IPS-18a (cell line): ENCODE measurements at regions not wholly inside any gene's neighbourhood (a gene's known extent, or its start where the extent isn't known, plus 50 kb on each side); places are given as distances from the start of the nearest gene placed in this dataset.

ENCODE experiments used
- H3K27ac ChIP-seq: one replicate; pipeline ENCODE4 v1.5.1; 2013; ENCODE audit warnings: low read length
- H3K27me3 ChIP-seq: one replicate; pipeline ENCODE4 v1.6.1; 2013; ENCODE audit warnings: mild to moderate bottlenecking, low read length; ENCODE audit not compliant: control insufficient read depth, insufficient read depth
- H3K36me3 ChIP-seq: one replicate; pipeline ENCODE4 v1.6.1; 2013; ENCODE audit warnings: low read depth, low read length; ENCODE audit not compliant: control insufficient read depth
- H3K4me1 ChIP-seq: one replicate; pipeline ENCODE4 v1.6.1; 2013; ENCODE audit warnings: low read depth, low read length; ENCODE audit not compliant: control insufficient read depth
- H3K4me3 ChIP-seq: one replicate; pipeline ENCODE4 v1.5.1; 2013; ENCODE audit warnings: low read length
- H3K9ac ChIP-seq: one replicate; pipeline ENCODE4 v1.6.1; 2013; ENCODE audit warnings: mild to moderate bottlenecking, low read length, moderate library complexity
- H3K9me3 ChIP-seq: one replicate; pipeline ENCODE4 v1.6.1; 2013; ENCODE audit warnings: low read depth, low read length; ENCODE audit not compliant: control insufficient read depth

DNA sequence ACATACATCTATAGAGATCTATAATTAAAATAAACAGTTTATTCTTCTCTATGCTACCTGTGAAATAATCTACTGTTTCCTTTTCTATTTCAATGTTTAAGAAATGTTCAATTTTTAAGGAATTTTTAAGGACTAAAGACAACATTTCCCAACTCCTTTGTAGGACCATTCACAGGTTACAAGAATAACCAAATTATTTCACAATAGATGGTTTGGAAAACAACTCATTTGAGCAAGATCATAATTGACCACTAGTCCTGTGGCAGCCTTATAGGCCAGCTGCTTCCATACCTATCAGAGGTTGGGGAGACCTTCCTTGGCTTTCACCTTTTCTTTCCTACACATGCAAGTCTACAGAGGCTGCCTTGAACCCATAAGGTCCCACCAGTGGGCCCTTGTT is 193.7 kb downstream of the TTC39B start:
- Histone ChIP-seq H3K9me3 (no peaks in the 10 kb centered on the region), H3K27me3 (no peaks in the 10 kb centered on the region), H3K27ac (no peak overlapping the region), H3K4me1 (peaks cover 6% of the 10 kb centered on the region), H3K36me3 (no peaks in the 10 kb centered on the region), H3K9ac (no peak overlapping the region), H3K4me3 (no peak overlapping the region)

DNA sequence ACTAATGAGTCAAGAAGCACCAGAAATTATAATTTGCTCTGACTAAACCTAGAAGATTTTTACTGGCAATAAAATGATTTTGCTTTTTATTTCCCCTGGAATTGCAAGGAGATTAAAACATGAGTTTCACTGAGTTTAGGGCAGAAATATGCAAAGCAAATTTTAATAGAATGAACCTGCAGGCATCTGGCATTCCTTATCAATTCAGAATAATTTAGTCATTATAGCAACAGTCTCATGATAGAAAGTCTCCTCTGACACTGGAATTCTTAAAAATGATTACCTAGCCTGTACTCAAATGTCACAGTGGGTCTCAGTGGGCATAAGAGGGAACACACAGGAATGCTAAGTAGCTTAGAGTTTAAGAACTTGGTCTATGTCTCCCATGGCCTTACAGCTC is 195.9 kb downstream of the TTC39B start:
- no peaks in the 10 kb centered on the region for H3K9me3 ChIP-seq
- H3K36me3 ChIP-seq, result no peaks in the 10 kb centered on the region
- H3K4me1 ChIP-seq, result peaks cover 2% of the 10 kb centered on the region
- no peak overlapping the region for H3K27ac ChIP-seq
- no peaks in the 10 kb centered on the region for H3K27me3 ChIP-seq
- no peak overlapping the region for H3K9ac ChIP-seq
- no peak overlapping the region for H3K4me3 ChIP-seq

DNA sequence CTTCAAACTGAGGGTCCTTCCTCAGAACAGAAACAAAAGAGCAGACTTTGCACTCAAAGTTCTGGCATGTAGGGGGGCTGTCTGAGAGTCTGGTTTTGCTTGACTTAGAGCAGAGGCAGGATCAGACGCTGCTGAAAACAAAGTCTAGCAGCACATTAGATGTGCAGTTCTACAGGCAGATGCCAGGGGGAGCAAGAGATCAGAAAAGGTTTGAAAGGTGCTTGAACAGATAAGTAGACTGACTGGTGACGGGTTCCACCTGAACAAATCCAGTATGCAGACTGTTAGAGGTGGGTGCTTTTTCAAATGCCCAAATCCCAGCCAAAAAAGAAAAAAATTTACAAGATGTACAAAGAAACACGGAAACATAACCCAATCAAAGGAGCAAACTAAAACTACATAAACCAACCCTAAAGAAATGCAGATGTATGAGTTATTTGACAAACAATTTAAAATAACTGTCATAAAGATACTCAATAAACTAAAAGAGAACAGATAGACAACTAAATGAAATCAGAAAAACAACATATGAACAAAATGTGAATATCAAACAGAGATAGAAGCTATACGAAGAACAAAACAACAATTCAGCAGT is 194.7 kb upstream of the FREM1 start:
- no peaks in the 10 kb centered on the region for H3K4me1 ChIP-seq
- no peak overlapping the region for H3K9ac ChIP-seq
- H3K4me3 ChIP-seq, result no peak overlapping the region
- H3K36me3 ChIP-seq, result no peaks in the 10 kb centered on the region
- H3K27me3 ChIP-seq, result no peaks in the 10 kb centered on the region
- H3K9me3 ChIP-seq, result no peaks in the 10 kb centered on the region
- no peak overlapping the region for H3K27ac ChIP-seq

DNA sequence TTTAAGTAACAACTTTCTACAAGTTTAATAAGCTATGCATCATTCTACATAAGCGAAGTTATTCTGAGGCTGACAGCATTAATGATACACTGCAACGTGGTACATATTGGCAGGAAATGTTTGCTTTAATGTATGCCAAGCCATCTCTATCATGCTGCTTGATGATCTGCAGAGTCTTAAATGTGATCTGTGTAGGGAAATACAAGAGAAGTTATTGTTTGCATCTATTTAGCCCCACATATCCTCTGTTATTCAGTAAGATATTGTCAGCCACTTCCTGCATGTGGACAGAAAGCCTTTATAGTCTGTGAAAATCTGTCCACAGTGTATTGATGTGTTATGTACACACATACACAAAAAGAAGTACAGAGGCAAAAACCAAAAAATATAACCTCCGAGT is 193.1 kb upstream of the FREM1 start:
- H3K4me3 ChIP-seq, result no peak overlapping the region
- H3K9me3 ChIP-seq, result no peaks in the 10 kb centered on the region
- no peak overlapping the region for H3K27ac ChIP-seq
- H3K4me1 ChIP-seq, result no peaks in the 10 kb centered on the region
- no peaks in the 10 kb centered on the region for H3K27me3 ChIP-seq
- H3K9ac ChIP-seq, result no peak overlapping the region
- no peaks in the 10 kb centered on the region for H3K36me3 ChIP-seq

DNA sequence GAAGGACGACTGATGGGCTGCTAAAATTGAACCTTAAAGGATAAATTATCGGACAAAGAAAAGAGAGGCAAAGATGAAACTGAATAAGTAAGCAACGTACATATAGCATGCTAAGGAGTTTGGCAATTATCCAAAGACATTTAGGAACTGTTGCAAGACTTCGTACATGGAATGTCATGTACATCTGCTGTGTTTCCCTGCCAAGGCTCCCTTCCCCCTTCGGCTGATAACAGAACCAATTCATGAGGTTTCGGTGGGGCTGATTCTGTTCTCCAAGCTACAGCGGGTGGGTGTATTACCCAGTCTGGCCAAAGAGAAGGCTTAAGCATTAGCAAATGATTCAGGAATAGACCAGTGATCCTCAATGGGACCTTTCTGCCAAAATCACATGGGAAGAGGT is 190.9 kb upstream of the FREM1 start:
- H3K4me1 ChIP-seq, result no peaks in the 10 kb centered on the region
- H3K27ac ChIP-seq, result no peak overlapping the region
- no peak overlapping the region for H3K9ac ChIP-seq
- H3K36me3 ChIP-seq, result no peaks in the 10 kb centered on the region
- no peaks in the 10 kb centered on the region for H3K9me3 ChIP-seq
- no peaks in the 10 kb centered on the region for H3K27me3 ChIP-seq
- no peak overlapping the region for H3K4me3 ChIP-seq

DNA sequence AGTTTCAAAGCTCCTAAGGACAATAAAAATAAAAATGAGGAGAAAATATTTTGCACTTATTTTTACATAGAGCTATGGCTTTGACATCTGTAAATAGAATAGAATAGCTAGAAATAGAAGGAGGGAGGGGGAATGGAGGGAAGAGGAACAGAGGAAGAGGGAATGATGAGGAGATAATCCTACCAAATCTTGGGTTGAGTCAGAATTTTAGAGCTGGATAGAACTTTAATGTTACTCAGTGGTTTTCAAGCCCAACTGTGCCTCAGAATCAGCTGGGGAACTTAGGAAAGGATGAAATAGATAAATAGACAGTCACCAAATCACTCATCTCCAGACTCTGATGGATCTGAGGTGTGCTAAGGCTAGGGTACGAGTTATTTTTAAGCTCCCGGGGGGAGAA is 190.3 kb upstream of the FREM1 start:
- no peaks in the 10 kb centered on the region for H3K27me3 ChIP-seq
- no peaks in the 10 kb centered on the region for H3K9me3 ChIP-seq
- no peak overlapping the region for H3K4me3 ChIP-seq
- no peaks in the 10 kb centered on the region for H3K4me1 ChIP-seq
- H3K36me3 ChIP-seq, result no peaks in the 10 kb centered on the region
- H3K9ac ChIP-seq, result no peak overlapping the region
- no peak overlapping the region for H3K27ac ChIP-seq

DNA sequence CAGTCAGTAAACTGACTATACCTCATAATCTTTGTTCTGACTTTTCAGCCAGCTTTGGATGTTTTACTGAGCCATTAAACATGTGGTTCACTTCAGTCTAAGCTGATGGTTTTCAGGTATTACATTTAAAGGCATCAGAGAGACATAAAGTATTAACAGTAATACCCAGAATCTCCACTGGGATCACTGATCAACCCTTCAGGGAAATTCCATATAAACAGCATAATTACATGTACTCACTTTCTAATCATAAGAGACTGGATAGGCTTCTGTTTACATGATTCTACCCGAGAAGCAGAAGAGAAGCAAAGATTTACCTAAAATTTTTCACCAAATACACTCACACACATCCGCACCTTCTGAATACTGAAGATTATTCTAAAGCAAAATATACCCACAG is 186.7 kb upstream of the FREM1 start:
- no peaks in the 10 kb centered on the region for H3K4me1 ChIP-seq
- no peak overlapping the region for H3K27ac ChIP-seq
- no peak overlapping the region for H3K4me3 ChIP-seq
- no peaks in the 10 kb centered on the region for H3K27me3 ChIP-seq
- H3K36me3 ChIP-seq, result no peaks in the 10 kb centered on the region
- no peaks in the 10 kb centered on the region for H3K9me3 ChIP-seq
- H3K9ac ChIP-seq, result no peak overlapping the region

DNA sequence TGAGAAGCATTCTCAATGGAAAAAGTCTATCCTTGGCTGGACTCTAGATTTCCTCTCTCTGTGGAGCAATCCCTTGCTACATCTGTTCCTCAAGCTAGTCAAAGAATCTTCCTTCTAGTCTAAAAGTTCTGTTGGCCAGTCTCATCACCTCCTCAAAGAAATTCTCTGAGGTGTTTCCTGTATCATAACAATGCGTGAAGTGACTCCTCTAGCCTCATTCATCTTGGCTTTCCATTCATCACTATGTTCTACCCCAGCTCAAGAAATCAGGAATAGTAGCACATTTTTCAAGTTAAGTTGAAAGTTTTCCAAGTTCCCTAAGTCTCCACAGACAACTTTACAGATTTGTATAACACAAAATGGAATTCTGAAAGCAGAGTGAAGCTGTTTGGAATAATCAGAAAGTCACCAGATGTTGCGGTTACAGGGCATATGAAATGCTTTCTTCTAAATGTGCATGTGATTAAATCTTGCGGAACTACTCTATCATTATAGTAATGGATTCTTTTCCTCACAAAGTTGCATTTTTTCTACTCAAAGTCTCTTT is 176.6 kb upstream of the FREM1 start:
- Histone ChIP-seq H3K36me3 (no peaks in the 10 kb centered on the region), H3K4me1 (no peaks in the 10 kb centered on the region), H3K9ac (no peak overlapping the region), H3K9me3 (no peaks in the 10 kb centered on the region), H3K27me3 (no peaks in the 10 kb centered on the region), H3K27ac (no peak overlapping the region), H3K4me3 (no peak overlapping the region)

DNA sequence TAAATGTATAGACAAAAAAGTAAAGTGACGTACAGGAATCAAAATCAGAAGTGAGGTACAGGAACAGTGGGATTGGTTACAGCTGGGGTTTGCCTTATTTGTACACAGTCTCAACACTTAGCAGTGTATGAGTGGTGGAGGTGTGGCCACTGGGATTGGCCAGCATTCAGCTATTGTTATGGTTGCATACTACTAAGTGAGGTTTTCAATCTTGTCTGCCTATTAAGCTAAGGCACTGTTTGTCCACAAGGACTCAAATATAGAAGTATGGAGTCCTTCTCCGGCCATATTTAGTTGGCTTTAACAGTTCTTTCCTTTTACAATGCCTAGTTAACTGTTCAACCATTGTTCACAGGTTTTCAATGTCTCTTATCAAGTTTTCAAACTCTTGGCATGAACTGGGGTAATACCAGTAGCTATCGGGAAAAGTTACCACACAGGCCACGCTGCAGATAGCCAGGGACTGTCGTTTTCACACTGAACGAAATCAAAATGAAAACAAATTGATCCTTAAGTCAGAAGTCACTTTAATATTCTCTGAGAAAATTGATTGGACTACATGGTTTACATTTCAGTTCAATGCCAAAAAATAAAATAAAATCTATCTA is 176.0 kb upstream of the FREM1 start:
- Histone ChIP-seq H3K9ac (no peak overlapping the region), H3K9me3 (no peaks in the 10 kb centered on the region), H3K36me3 (no peaks in the 10 kb centered on the region), H3K27ac (no peak overlapping the region), H3K4me1 (no peaks in the 10 kb centered on the region), H3K27me3 (no peaks in the 10 kb centered on the region), H3K4me3 (no peak overlapping the region)

DNA sequence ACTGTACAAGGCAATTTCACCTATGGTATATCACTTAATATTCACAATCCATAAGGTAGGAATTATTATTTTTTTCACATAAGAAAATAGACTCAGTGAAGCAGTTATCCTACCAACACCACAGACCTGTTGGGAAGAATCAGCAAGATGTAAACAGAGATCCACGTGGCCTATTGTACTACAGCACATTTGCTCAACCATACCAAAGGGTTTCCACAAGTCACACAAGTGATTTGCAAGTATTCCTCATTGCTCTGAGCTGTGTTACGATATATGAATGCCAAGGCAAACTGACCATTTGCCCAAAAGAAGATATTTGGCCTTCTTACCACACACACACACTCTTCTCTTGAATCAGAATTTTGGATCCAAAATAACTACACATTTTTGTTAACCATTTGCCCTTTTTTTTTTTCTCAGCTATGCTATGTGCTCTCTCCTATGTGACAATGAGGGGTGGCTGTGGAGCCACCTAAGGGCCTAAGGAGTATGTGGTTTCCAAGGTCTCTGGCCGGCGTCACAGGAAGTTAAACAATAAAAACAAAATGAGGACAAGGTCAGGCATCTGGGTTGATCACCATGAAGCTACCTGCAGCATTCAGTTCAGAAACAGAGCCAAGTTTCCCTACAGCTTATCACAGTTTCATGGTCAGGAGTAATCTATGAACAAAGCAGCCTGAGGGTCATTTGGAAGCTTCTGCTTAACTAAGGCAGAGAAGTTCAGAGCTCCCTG is 171.0 kb upstream of the FREM1 start:
- Histone ChIP-seq H3K4me1 (no peaks in the 10 kb centered on the region), H3K27ac (no peak overlapping the region), H3K4me3 (no peak overlapping the region), H3K9me3 (no peaks in the 10 kb centered on the region), H3K27me3 (no peaks in the 10 kb centered on the region), H3K36me3 (no peaks in the 10 kb centered on the region), H3K9ac (no peak overlapping the region)

DNA sequence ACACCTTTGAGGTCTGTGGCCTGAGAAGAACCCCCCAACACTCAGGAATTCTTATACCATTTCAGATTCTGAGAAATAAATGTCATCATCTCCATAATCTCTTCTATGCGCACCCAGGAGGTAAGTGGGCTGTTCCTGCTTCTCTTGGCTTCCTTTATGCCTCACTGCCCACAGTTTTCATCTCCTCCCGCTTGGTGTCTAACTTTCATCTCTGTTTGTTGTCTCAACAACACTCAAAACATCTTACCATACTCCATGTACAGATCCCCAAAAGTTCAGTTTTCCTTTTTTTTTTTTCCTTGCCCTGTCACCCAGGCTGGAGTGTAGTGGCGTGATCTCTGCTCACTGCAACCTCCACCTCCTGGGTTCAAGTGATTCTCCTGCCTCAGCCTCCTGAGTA is 170.2 kb upstream of the FREM1 start:
- Histone ChIP-seq H3K27ac (no peak overlapping the region), H3K9ac (no peak overlapping the region), H3K27me3 (no peaks in the 10 kb centered on the region), H3K9me3 (no peaks in the 10 kb centered on the region), H3K4me3 (no peak overlapping the region), H3K4me1 (no peaks in the 10 kb centered on the region), H3K36me3 (no peaks in the 10 kb centered on the region)

DNA sequence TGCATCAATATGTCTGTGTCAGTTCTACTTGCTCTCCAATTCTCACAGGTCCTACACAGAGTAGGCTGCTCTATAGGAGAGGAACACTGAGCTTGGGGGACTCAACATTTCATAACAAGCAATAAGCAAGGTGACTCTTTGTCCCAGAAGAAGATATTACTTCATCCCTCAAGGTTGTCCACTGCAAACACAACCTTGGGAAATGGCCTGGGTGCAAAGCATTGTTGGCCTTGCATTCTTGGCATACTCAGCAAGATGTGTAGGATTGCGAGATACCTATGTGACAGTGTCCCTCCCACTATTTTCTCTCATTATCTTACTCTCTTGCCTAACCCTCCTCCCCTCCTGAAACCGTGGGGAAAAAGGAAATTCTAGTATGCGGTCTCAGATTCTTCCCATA is 169.8 kb upstream of the FREM1 start:
- Histone ChIP-seq H3K4me1 (no peaks in the 10 kb centered on the region), H3K9me3 (no peaks in the 10 kb centered on the region), H3K27ac (no peak overlapping the region), H3K36me3 (no peaks in the 10 kb centered on the region), H3K4me3 (no peak overlapping the region), H3K27me3 (no peaks in the 10 kb centered on the region), H3K9ac (no peak overlapping the region)
